ENCODE measurements at regions not wholly inside any gene's neighbourhood (a gene's known extent, or its start where the extent isn't known, plus 50 kb on each side); places are given as distances from the start of the nearest gene placed in this dataset.

- TF ChIP-seq, protein P1, sequence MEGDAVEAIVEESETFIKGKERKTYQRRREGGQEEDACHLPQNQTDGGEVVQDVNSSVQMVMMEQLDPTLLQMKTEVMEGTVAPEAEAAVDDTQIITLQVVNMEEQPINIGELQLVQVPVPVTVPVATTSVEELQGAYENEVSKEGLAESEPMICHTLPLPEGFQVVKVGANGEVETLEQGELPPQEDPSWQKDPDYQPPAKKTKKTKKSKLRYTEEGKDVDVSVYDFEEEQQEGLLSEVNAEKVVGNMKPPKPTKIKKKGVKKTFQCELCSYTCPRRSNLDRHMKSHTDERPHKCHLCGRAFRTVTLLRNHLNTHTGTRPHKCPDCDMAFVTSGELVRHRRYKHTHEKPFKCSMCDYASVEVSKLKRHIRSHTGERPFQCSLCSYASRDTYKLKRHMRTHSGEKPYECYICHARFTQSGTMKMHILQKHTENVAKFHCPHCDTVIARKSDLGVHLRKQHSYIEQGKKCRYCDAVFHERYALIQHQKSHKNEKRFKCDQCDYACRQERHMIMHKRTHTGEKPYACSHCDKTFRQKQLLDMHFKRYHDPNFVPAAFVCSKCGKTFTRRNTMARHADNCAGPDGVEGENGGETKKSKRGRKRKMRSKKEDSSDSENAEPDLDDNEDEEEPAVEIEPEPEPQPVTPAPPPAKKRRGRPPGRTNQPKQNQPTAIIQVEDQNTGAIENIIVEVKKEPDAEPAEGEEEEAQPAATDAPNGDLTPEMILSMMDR (IDR thresholded peaks at IDR 0.05), result no peak
- TF ChIP-seq POLR2A (IDR thresholded peaks at IDR 0.05), result no peak
These were observed 1166.3 kb upstream of the ACVR2A start for GRCh38 chr2:146678516-146678915.

All from testis (tissue), 2 donors.